ENCODE measurements at regions not wholly inside any gene's neighbourhood (a gene's known extent, or its start where the extent isn't known, plus 50 kb on each side); places are given as distances from the start of the nearest gene placed in this dataset.

- DNase-seq (ENCODE audit: extremely low read depth in 1 of 2, low read depth in 1 of 2): no peak
Measured at GRCh38 chr4:108371282-108371681, 202.6 kb upstream of the LEF1 start.

GRCh38 chr4:108370291-108371141 lies 201.8 kb upstream of the LEF1 start:
- peak in 1 of 2 donors; percentile 31 for DNase-seq (ENCODE audit: extremely low read depth in 1 of 2, low read depth in 1 of 2)

- DNase-seq (ENCODE audit: extremely low read depth in 1 of 2, low read depth in 1 of 2): no peak
Measured at GRCh38 chr4:108369035-108369655, 200.4 kb upstream of the LEF1 start.

GRCh38 chr4:108367751-108368150 lies 199.0 kb upstream of the LEF1 start:
- DNase-seq (ENCODE audit: extremely low read depth in 1 of 2, low read depth in 1 of 2): no peak

GRCh38 chr4:108366716-108367115 lies 198.0 kb upstream of the LEF1 start:
- no peak for DNase-seq (ENCODE audit: extremely low read depth in 1 of 2, low read depth in 1 of 2)

- DNase-seq (ENCODE audit: extremely low read depth in 1 of 2, low read depth in 1 of 2): no peak
Measured at GRCh38 chr4:108365551-108365950, 196.8 kb upstream of the LEF1 start.

GRCh38 chr4:108361886-108362285 lies 193.2 kb upstream of the LEF1 start:
- no peak for DNase-seq (ENCODE audit: extremely low read depth in 1 of 2, low read depth in 1 of 2)

- no peak for DNase-seq (ENCODE audit: extremely low read depth in 1 of 2, low read depth in 1 of 2)
Measured at GRCh38 chr4:108361446-108361820, 192.7 kb upstream of the LEF1 start.

- DNase-seq (ENCODE audit: extremely low read depth in 1 of 2, low read depth in 1 of 2): no peak
Measured at GRCh38 chr4:108360754-108361445, 192.2 kb upstream of the LEF1 start.

GRCh38 chr4:108359986-108360681 lies 191.4 kb upstream of the LEF1 start:
- DNase-seq (ENCODE audit: extremely low read depth in 1 of 2, low read depth in 1 of 2): no peak

GRCh38 chr4:108359130-108359985 lies 190.6 kb upstream of the LEF1 start:
- no peak for DNase-seq (ENCODE audit: extremely low read depth in 1 of 2, low read depth in 1 of 2)

GRCh38 chr4:108355902-108356535 lies 187.3 kb upstream of the LEF1 start:
- DNase-seq (ENCODE audit: extremely low read depth in 1 of 2, low read depth in 1 of 2): no peak

GRCh38 chr4:108355186-108355901 lies 186.6 kb upstream of the LEF1 start:
- no peak for DNase-seq (ENCODE audit: extremely low read depth in 1 of 2, low read depth in 1 of 2)

GRCh38 chr4:108352664-108353308 lies 184.1 kb upstream of the LEF1 start:
- no peak for DNase-seq (ENCODE audit: extremely low read depth in 1 of 2, low read depth in 1 of 2)

GRCh38 chr4:108351791-108352190 lies 183.1 kb upstream of the LEF1 start:
- DNase-seq (ENCODE audit: extremely low read depth in 1 of 2, low read depth in 1 of 2): no peak

GRCh38 chr4:108350332-108350731 lies 181.6 kb upstream of the LEF1 start:
- DNase-seq (ENCODE audit: extremely low read depth in 1 of 2, low read depth in 1 of 2): no peak

GRCh38 chr4:108346818-108347210 lies 178.1 kb upstream of the LEF1 start:
- DNase-seq (ENCODE audit: extremely low read depth in 1 of 2, low read depth in 1 of 2): no peak

- no peak for DNase-seq (ENCODE audit: extremely low read depth in 1 of 2, low read depth in 1 of 2)
Measured at GRCh38 chr4:108345862-108346817, 177.4 kb upstream of the LEF1 start.

Data from stimulated activated CD8-positive, alpha-beta memory T cell treated with anti-CD3 and anti-CD28 coated beads, Interleukin-7, amount 100 ng/mL, for 48 hours (primary cell).